HepG2 (cell line): ENCODE measurements at regions not wholly inside any gene's neighbourhood (a gene's known extent, or its start where the extent isn't known, plus 50 kb on each side); places are given as distances from the start of the nearest gene placed in this dataset.

Experiments used
- ATAC-seq: fragments of 200-7000 bp; cut with Tn5 transposase; 3 replicates; pipeline ENCODE4 v1.9.1; 2020; ENCODE audit warnings: mild to moderate bottlenecking, moderate library complexity
- BruUV-seq: library from RNA; stranded (reverse); fragments of 400-500 nt; replicated peaks from 2 replicates; lab custom pipeline; 2021; lab: Mats Ljungman, UMichigan
- CTCF ChIA-PET: fragments of 300-600 bp; formaldehyde crosslinking; extraction: SDS; loops from one replicate; lab custom pipeline; 2021; ENCODE audit warnings: low total read pairs, inconsistent platforms, low intra/inter-chr PET ratio; lab: Yijun Ruan, JAX
- POLR2A ChIA-PET: fragments of 350-600 bp; sonication (Branson Sonifier 250); formaldehyde crosslinking; loops from one replicate; lab custom pipeline; 2020; ENCODE audit warnings: antibody characterized with exemption, inconsistent platforms; lab: Yijun Ruan, JAX
- DNase-seq: peaks from one replicate; pipeline ENCODE4 v3.0.0-alpha.2; 2015; ENCODE audit warnings: low spot score
- FAIRE-seq: peaks from 3 replicates; lab custom pipeline; 2011; peaks lifted over from hg19 to GRCh38; lab: Jason Lieb, UNC
- H2AFZ ChIP-seq: one replicate; pipeline ENCODE4 v1.6.1; 2011; ENCODE audit warnings: low read length, inconsistent platforms
- H3K27ac ChIP-seq: fragments of 300-600 bp; 3 replicates; pipeline ENCODE4 v1.8.0; 2011; ENCODE audit warnings: mixed run types, mild to moderate bottlenecking, mixed read lengths, low read length, inconsistent platforms; ENCODE audit not compliant: insufficient read depth; ENCODE audit errors: extremely low read length
- H3K27me3 ChIP-seq, 2 experiments: fragments of 200-600 bp in 1 of 2; 2 replicates in 1 of 2; 3 replicates in 1 of 2; pipeline versions ENCODE4 v1.6.0 to v1.8.0; 2011; ENCODE audit warnings: low read length in 2 of 2, mild to moderate bottlenecking in 2 of 2, moderate library complexity in 2 of 2, inconsistent platforms in 1 of 2; ENCODE audit not compliant: insufficient read depth in 2 of 2, control insufficient read depth in 1 of 2
- H3K36me3 ChIP-seq, 2 experiments: fragments of 200-600 bp in 1 of 2; replicated peaks in 1 of 2; 2 replicates in 1 of 2; 3 replicates in 1 of 2; pipeline versions ENCODE4 v1.5.1 to v1.8.0; 2011; ENCODE audit warnings: low read length in 2 of 2, inconsistent platforms in 1 of 2; ENCODE audit not compliant: insufficient read depth in 2 of 2, control insufficient read depth in 1 of 2
- H3K4me1 ChIP-seq: 2 replicates; pipeline ENCODE4 v1.5.1; 2012; ENCODE audit warnings: low read length, inconsistent platforms; ENCODE audit not compliant: insufficient read depth
- H3K4me2 ChIP-seq: 2 replicates; pipeline ENCODE4 v1.6.0; 2011; ENCODE audit warnings: low read depth, low read length, inconsistent platforms
- H3K4me3 ChIP-seq, 3 experiments: fragments of 200-600 bp in 1 of 3; sonication (generic), shearing (Covaris generic) in 1 of 3; replicated peaks in 1 of 3; 2 replicates each; pipeline ENCODE4 v1.5.1; 2011 to 2016; ENCODE audit warnings: low read length in 3 of 3, inconsistent platforms in 2 of 3, low read depth in 2 of 3, mild to moderate bottlenecking in 2 of 3, control low read depth in 1 of 3, mixed read lengths in 1 of 3; ENCODE audit not compliant: insufficient read depth in 1 of 3
- H3K79me2 ChIP-seq: one replicate; pipeline ENCODE4 v1.6.1; 2011; ENCODE audit warnings: low read length, inconsistent platforms; ENCODE audit not compliant: insufficient read depth
- H3K9ac ChIP-seq: 2 replicates; pipeline ENCODE4 v1.6.0; 2011; ENCODE audit warnings: mild to moderate bottlenecking, low read depth, low read length, inconsistent platforms; ENCODE audit not compliant: insufficient read depth
- H3K9me3 ChIP-seq: 2 replicates; pipeline ENCODE4 v1.5.1; 2012; ENCODE audit warnings: mild to moderate bottlenecking, low read length
- H4K20me1 ChIP-seq: 2 replicates; pipeline ENCODE4 v1.6.0; 2011; ENCODE audit warnings: inconsistent platforms, mild to moderate bottlenecking, low read length, moderate library complexity; ENCODE audit not compliant: insufficient read depth
- HNF1A ChIP-seq, 2 experiments: sonication (generic) in 1 of 2; formaldehyde crosslinking in 1 of 2; IDR thresholded peaks; 2 replicates each; pipeline versions ENCODE4 v1.4.0 to v1.6.1; 2016 to 2020; ENCODE audit warnings: borderline replicate concordance in 1 of 2, low read depth in 1 of 2, mild to moderate bottlenecking in 1 of 2, missing genetic modification reagents in 1 of 2
- NBN ChIP-seq: fragments of 450-650 bp; conservative IDR thresholded peaks from 2 replicates; pipeline ENCODE4 v1.6.1; 2017
- RAD21 ChIP-seq: fragments of 450-650 bp; formaldehyde crosslinking; IDR thresholded peaks from 2 replicates; pipeline ENCODE4 v1.5.0; 2020; ENCODE audit warnings: mild to moderate bottlenecking
- RAD51 ChIP-seq: fragments of 450-650 bp; IDR thresholded peaks from 2 replicates; pipeline ENCODE4 v1.6.1; 2016; ENCODE audit warnings: borderline replicate concordance
- RORA ChIP-seq: sonication (generic); formaldehyde crosslinking; IDR thresholded peaks from 2 replicates; pipeline ENCODE4 v1.5.0; 2020; ENCODE audit warnings: mild to moderate bottlenecking, missing genetic modification reagents, moderate library complexity
- ZFP91 ChIP-seq: sonication (generic); formaldehyde crosslinking; IDR thresholded peaks from 2 replicates; pipeline ENCODE4 v1.9.0; 2022; ENCODE audit warnings: missing genetic modification reagents, mild to moderate bottlenecking, borderline replicate concordance
- ZNF564 ChIP-seq: sonication (generic); formaldehyde crosslinking; IDR thresholded peaks from 2 replicates; pipeline ENCODE4 v1.8.1; 2023; ENCODE audit warnings: mild to moderate bottlenecking, missing genetic modification reagents
- ZNF781 ChIP-seq: sonication (generic); formaldehyde crosslinking; IDR thresholded peaks from 2 replicates; pipeline ENCODE4 v1.5.1; 2020; ENCODE audit warnings: borderline replicate concordance, mild to moderate bottlenecking, missing genetic modification reagents; ENCODE audit errors: not compliant biosample characterization
- WGBS: methylation state at CpG from one replicate; pipeline ENCODE4 v1.1.6; 2017; ENCODE audit warnings: low lambda C conversion rate; 5-methylcytosine and 5-hydroxymethylcytosine counted together
- in situ Hi-C: cut with HindIII; loops from 2 replicates; pipeline ENCODE4 v1.10.0; 2017; ENCODE audit warnings: low pct_unique_long_range_greater_than_20kb; ENCODE audit not compliant: extremely low pct_ligation_motif_present
- intact Hi-C: fragments of 100-400 bp; cut with micrococcal nuclease; formaldehyde crosslinking; loops from one replicate; pipeline ENCODE4 v1.10.0; 2022; ENCODE audit not compliant: unreplicated experiment

GRCh38 chr18:57230861-57231585, 84.1 kb downstream of the BOD1L2 start:
- Histone ChIP-seq H3K4me3 (no peak overlapping the region), H3K27me3 (no peaks in the 10 kb centered on the region), H3K4me2 (no peak overlapping the region), H3K36me3 (no peaks in the 10 kb centered on the region), H2AFZ (no peak overlapping the region), H3K4me1 (no peaks in the 10 kb centered on the region), H3K9me3 (no peaks in the 10 kb centered on the region), H3K9ac (no peak overlapping the region), H4K20me1 (no peaks in the 10 kb centered on the region), H3K27ac (no peak overlapping the region), H3K79me2 (no peaks in the 10 kb centered on the region)
- WGBS, result 0% methylated on average over 5 of the region's 7 CpGs
- ATAC-seq, result no peak
- intact Hi-C loops, result no loop called here
- POLR2A ChIA-PET, result no interaction called here
- BruUV-seq, result no TSS peak
- no peak for FAIRE-seq
- CTCF ChIA-PET, result no interaction called here
- TF ChIP-seq ZNF781 (CRISPR knock-in tag) (no peak), ZFP91 (no peak), RORA (CRISPR knock-in tag) (no peak), ZNF564 (CRISPR knock-in tag) (no peak), RAD51 (no peak), NBN (no peak), RAD21 (no peak)
- in situ Hi-C loops, result no loop called here
- DNase-seq, result no peak

GRCh38 chr18:57231864-57232263, 85.0 kb downstream of the BOD1L2 start:
- WGBS, result no CpG with 5 or more reads among the region's 3 CpGs
- FAIRE-seq (no peak), ATAC-seq (no peak), DNase-seq (no peak)
- H3K9me3 ChIP-seq, result no peaks in the 10 kb centered on the region
- no peaks in the 10 kb centered on the region for H3K4me1 ChIP-seq
- H3K4me2 ChIP-seq, result no peak overlapping the region
- no peak overlapping the region for H2AFZ ChIP-seq
- no peaks in the 10 kb centered on the region for H3K36me3 ChIP-seq
- intact Hi-C loops (no loop called here), in situ Hi-C loops (no loop called here)
- H4K20me1 ChIP-seq, result no peaks in the 10 kb centered on the region
- no peak overlapping the region for H3K9ac ChIP-seq
- CTCF ChIA-PET, result no interaction called here
- no peak overlapping the region for H3K27ac ChIP-seq
- H3K79me2 ChIP-seq, result no peaks in the 10 kb centered on the region
- H3K4me3 ChIP-seq, result no peak overlapping the region
- BruUV-seq, result no TSS peak
- H3K27me3 ChIP-seq, result no peaks in the 10 kb centered on the region
- POLR2A ChIA-PET, result no interaction called here
- TF ChIP-seq HNF1A (IDR thresholded peaks at IDR 0.05; ENCODE audit: low read depth) (no peak), HNF1A (CRISPR knock-in tag; IDR thresholded peaks at IDR 0.05; ENCODE audit: borderline replicate concordance) (no peak)
